ENCODE measurements at regions not wholly inside any gene's neighbourhood (a gene's known extent, or its start where the extent isn't known, plus 50 kb on each side); places are given as distances from the start of the nearest gene placed in this dataset.
"Not testable (repeated sequence)": the region's sequence is repeated elsewhere in the genome, so short reads cannot be mapped to it uniquely, and the experiment has no call there.

DNA sequence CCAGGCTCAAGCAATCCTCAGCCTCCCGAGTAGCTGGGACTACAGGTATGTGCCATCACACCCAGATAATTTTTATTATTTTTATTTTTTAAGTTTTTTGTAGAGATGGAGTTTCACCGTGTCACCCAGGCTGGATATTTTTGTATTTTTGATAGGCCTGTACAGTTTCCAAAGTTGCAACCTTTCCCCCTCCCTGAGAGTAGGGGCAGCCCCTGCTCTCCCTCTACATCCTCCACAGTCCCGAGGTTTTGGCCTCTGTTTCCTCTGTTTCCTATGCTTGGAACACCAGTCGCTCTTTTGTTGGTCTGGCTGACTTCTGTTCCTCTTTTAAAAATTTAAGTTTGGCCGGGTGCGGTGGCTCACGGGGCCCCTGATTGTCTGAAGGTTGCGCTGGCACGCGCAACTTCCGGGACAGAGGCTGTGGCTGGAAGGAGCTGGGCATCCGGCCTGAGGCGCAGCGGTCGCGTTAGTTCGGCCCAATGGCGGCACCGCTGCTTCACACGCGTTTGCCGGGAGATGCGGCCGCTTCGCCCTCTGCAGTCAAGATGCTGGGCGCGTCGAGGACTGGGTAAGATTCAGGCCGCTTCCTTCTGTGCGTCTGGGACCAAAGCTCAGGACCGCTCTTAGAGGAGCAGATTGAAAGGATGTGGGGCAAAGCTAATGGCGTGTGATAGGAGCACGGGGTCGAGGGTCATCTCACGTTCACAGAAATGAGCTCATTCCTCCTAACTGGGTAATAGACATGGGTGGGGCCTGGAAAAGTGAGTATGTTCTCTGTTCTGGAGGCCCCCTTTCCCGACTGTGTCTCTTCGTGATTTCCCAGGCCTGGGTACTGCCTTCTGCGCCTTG, 89.9 kb downstream of the LAT start:
- WGBS, 2 donors = 11 to 15% methylated on average over 23 to 38 of the region's 38 CpGs
- not testable (repeated sequence) for H3K36me3 ChIP-seq, H3K4me1 ChIP-seq, H3K9me3 ChIP-seq, H3K27me3 ChIP-seq
- ATAC-seq (ENCODE audit: low FRiP score in 2 of 2) (peak; percentile 90 to 97), DNase-seq (peak; percentile 48 to 83)
- H3K27ac ChIP-seq = peak overlapping the region; percentile 78 to 87 (median 82)
- peak overlapping the region in 3 of 4 donors; percentile 40 to 49 (median 44) for H3K4me3 ChIP-seq
- TF ChIP-seq POLR2AphosphoS5 (IDR thresholded peaks at IDR 0.05) (peak; percentile 30 to 43), POLR2A (IDR thresholded peaks at IDR 0.05) (peak in 2 of 4 donors; percentile 43 to 60)

DNA sequence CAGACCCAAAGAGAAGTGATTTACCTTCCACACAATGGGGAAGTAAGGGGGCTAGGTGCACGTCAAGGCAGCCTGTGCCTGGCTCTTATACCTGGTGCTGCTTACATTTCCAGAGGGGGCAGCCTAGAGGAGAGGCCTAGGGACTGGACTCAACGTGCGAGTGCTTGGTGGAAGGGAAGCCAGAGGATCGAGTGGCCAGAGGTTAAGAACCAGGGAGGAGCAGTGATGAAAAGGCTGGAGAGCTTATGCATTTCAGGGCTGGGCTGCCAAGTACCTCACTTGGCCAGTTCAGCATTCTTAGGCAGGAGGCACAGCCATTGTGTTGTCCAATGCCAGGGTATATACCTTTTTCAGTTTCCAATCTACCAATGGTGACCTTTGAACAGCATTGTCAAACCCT, 77.4 kb downstream of the LAT start:
- H3K36me3 ChIP-seq; H3K27me3 ChIP-seq; H3K9me3 ChIP-seq; DNase-seq; H3K4me1 ChIP-seq; ATAC-seq (ENCODE audit: low FRiP score in 2 of 2); H3K4me3 ChIP-seq; H3K27ac ChIP-seq: not testable (repeated sequence)
- no CpG with 5 or more reads among the region's 4 CpGs for WGBS, 2 donors

DNA sequence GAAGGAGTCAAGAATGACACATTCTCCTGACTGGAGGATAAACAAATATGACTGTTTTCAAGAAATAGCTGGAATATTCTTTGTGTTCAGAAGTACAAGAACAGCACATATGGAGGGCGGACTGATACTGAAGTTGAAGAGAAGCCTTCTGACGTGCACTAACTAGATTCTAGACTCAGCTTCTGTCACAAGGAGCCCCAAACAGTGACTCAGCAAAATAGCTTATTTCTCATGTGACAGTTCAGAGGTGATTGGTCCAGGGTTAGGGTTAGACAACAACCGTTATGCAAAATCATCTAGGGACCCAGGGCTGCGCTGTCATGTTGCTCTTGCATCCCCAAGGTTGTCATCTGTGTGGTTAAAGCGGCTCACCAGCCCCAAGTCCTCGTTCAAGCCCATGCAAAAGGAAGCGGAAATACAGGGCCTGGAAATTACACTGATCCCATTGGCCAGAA, 76.6 kb downstream of the LAT start:
- not testable (repeated sequence) for H3K9me3 ChIP-seq; H3K27ac ChIP-seq; H3K4me1 ChIP-seq; H3K36me3 ChIP-seq; H3K4me3 ChIP-seq; DNase-seq; ATAC-seq (ENCODE audit: low FRiP score in 2 of 2); H3K27me3 ChIP-seq
- no CpG with 5 or more reads among the region's 7 CpGs for WGBS, 2 donors

DNA sequence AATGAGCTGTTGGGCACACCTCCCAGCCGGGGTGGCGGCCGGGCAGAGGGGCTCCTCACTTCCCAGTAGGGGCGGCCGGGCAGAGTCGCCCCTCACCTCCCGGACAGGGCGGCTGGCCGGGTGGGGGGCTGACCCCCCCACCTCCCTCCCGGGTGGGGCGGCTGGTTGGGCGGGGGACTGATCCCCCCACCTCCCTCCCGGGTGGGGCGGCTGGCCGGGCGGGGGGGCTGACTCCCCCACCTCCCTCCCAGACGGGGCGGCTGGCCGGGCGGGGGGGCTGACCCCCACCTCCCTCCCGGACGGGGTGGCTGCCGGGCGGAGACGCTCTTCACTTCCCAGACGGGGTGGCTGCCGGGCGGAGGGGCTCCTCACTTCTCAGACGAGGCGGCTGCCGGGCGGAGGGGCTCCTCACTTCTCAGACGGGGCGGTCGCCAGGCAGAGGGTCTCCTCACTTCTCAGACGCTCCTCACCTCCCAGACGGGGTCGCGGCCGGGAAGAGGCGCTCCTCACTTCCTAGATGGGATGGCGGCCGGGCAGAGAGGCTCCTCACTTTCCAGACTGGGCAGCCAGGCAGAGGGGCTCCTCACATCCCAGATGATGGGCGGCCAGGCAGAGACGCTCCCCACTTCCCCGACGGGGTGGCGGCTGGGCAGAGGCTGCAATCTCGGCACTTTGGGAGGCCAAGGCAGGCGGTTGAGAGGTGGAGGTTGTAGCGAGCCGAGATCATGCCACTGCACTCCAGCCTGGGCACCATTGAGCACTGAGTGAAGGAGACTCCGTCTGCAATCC, 75.4 kb downstream of the LAT start:
- not testable (repeated sequence) for H3K36me3 ChIP-seq; ATAC-seq (ENCODE audit: low FRiP score in 2 of 2); H3K27ac ChIP-seq; H3K9me3 ChIP-seq; H3K4me1 ChIP-seq; H3K27me3 ChIP-seq; H3K4me3 ChIP-seq
- 70 to 97% methylated on average over 2 to 12 of the region's 53 CpGs for WGBS, 2 donors
- peak in 1 of 2 donors; percentile 66 for DNase-seq

DNA sequence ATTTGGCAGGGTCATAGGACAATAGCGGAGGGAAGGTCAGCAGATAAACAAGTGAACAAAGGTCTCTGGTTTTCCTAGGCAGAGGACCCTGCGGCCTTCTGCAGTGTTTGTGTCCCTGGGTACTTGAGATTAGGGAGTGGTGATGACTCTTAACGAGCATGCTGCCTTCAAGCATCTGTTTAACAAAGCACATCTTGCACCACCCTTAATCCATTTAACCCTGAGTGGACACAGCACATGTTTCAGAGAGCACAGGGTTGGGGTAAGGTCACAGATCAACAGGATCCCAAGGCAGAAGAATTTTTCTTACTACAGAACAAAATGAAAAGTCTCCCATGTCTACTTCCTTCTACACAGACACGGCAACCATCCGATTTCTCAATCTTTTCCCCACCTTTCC, 74.7 kb downstream of the LAT start:
- not testable (repeated sequence) for H3K9me3 ChIP-seq; H3K27me3 ChIP-seq; DNase-seq; H3K27ac ChIP-seq; ATAC-seq (ENCODE audit: low FRiP score in 2 of 2); H3K36me3 ChIP-seq; H3K4me3 ChIP-seq; H3K4me1 ChIP-seq
- no CpG with 5 or more reads among the region's 5 CpGs for WGBS, 2 donors

Small RNA genes in the stretch of these regions (small RNA-seq; reads per million reads assigned to genes)
- gene AC025279.1 (0 reads per million in 4 donors), gene SNX29P2 (0 reads per million in 4 donors)
